SK-N-SH treated with all-trans-retinoic acid at 6 μM for 48 hours (cell line): ENCODE measurements at regions not wholly inside any gene's neighbourhood (a gene's known extent, or its start where the extent isn't known, plus 50 kb on each side); places are given as distances from the start of the nearest gene placed in this dataset.

Source experiments
- CREB5 ChIP-seq: fragments of 250-450 bp; sonication (Bioruptor Pico); IDR thresholded peaks from 2 replicates; pipeline ENCODE4 v1.5.1; 2020; ENCODE audit warnings: low read depth, mild to moderate bottlenecking, moderate library complexity
- CSDC2 ChIP-seq: fragments of 250-450 bp; sonication (Bioruptor Pico); IDR thresholded peaks from 2 replicates; pipeline ENCODE4 v1.5.0; 2020; ENCODE audit warnings: mild to moderate bottlenecking, moderate library complexity
- PATZ1 ChIP-seq: fragments of 250-450 bp; sonication (Bioruptor Pico); IDR thresholded peaks from 2 replicates; pipeline ENCODE4 v1.8.0; 2020; ENCODE audit warnings: mild to moderate bottlenecking, moderate library complexity, borderline replicate concordance
- RARB ChIP-seq: fragments of 250-450 bp; sonication (Bioruptor Pico); IDR thresholded peaks from 2 replicates; pipeline ENCODE4 v1.8.0; 2021; ENCODE audit warnings: mild to moderate bottlenecking, moderate library complexity
- SNAI2 ChIP-seq: fragments of 250-450 bp; sonication (Bioruptor Pico); IDR thresholded peaks from 2 replicates; pipeline ENCODE4 v1.5.0; 2020; ENCODE audit warnings: mild to moderate bottlenecking, moderate library complexity
- TCF4 ChIP-seq: fragments of 250-450 bp; sonication (Bioruptor Pico); IDR thresholded peaks from 2 replicates; pipeline ENCODE4 v1.8.0; 2021; ENCODE audit warnings: mild to moderate bottlenecking, moderate library complexity, borderline replicate concordance
- ZC3H10 ChIP-seq: fragments of 250-450 bp; sonication (Bioruptor Pico); IDR thresholded peaks from 2 replicates; pipeline ENCODE4 v1.5.1; 2021; ENCODE audit warnings: mild to moderate bottlenecking, moderate library complexity
- ZFP30 ChIP-seq: fragments of 450-650 bp; formaldehyde crosslinking; IDR thresholded peaks from 2 replicates; pipeline ENCODE4 v1.5.0; 2022; ENCODE audit warnings: mild to moderate bottlenecking, moderate library complexity
- ZNF70 ChIP-seq: fragments of 450-650 bp; formaldehyde crosslinking; IDR thresholded peaks from 2 replicates; pipeline ENCODE4 v1.5.0; 2020; ENCODE audit warnings: mild to moderate bottlenecking, moderate library complexity
- TF ChIP-seq, protein P1 (sequence below): fragments of 250-450 bp; sonication (Bioruptor Pico); IDR thresholded peaks from 2 replicates; pipeline ENCODE4 v1.5.0; 2020; ENCODE audit warnings: mild to moderate bottlenecking, moderate library complexity
- TF ChIP-seq, protein P2 (sequence below): fragments of 250-450 bp; sonication (Bioruptor Pico); IDR thresholded peaks from 2 replicates; pipeline ENCODE4 v1.5.1; 2021; ENCODE audit warnings: mild to moderate bottlenecking, moderate library complexity

DNA sequence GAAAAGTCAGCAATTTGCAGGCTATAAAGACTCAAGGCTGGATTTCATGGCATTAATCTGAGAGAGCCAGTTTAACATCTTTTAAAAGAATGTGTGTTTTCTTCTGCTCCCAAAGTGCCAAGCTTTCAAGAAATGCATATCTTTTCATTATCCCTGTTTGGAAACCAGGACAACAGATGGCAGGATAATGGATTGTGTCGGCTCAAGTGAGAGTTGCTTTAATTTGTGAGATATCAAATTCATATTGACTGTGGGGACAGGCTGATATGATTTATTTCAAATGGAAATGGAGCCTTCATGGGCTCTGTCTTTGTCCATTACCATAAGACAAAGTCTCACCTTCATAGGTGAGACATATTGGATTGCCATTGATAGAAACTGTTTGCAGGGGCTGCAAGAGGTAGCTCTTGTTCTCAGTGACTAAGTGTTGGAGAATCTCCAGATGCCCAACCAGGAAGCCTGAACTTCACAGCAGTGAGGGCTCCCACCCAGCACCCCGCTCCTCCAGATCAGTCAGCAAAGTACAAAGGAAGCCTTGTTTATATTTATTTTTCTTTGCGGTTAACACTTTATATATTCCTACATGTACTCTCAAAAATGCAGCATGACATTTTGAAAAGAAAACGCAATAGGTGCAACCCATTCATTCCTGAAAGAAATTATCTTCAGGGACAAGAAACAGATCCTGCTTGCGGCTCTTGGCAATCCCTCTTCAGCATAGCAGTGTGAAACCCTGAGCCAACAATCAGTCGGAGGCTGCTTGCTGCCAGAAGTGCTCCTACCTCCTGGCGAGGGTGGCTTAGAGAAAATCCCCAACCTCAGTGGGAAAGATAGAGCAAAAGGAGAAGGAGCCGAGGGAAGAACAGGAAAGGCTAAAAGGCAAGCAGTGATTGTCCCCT lies 65.8 kb upstream of the ATL2 start:
- TF ChIP-seq CREB5 (CRISPR knock-in tag) = no peak
- TF ChIP-seq, protein P1, sequence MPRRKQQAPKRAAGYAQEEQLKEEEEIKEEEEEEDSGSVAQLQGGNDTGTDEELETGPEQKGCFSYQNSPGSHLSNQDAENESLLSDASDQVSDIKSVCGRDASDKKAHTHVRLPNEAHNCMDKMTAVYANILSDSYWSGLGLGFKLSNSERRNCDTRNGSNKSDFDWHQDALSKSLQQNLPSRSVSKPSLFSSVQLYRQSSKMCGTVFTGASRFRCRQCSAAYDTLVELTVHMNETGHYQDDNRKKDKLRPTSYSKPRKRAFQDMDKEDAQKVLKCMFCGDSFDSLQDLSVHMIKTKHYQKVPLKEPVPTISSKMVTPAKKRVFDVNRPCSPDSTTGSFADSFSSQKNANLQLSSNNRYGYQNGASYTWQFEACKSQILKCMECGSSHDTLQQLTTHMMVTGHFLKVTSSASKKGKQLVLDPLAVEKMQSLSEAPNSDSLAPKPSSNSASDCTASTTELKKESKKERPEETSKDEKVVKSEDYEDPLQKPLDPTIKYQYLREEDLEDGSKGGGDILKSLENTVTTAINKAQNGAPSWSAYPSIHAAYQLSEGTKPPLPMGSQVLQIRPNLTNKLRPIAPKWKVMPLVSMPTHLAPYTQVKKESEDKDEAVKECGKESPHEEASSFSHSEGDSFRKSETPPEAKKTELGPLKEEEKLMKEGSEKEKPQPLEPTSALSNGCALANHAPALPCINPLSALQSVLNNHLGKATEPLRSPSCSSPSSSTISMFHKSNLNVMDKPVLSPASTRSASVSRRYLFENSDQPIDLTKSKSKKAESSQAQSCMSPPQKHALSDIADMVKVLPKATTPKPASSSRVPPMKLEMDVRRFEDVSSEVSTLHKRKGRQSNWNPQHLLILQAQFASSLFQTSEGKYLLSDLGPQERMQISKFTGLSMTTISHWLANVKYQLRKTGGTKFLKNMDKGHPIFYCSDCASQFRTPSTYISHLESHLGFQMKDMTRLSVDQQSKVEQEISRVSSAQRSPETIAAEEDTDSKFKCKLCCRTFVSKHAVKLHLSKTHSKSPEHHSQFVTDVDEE (CRISPR knock-in tag) = no peak
- TF ChIP-seq ZFP30 (CRISPR knock-in tag) = no peak
- peak; percentile 42; the same call in 1 of the 2 replicates for TF ChIP-seq TCF4
- TF ChIP-seq, protein P2, sequence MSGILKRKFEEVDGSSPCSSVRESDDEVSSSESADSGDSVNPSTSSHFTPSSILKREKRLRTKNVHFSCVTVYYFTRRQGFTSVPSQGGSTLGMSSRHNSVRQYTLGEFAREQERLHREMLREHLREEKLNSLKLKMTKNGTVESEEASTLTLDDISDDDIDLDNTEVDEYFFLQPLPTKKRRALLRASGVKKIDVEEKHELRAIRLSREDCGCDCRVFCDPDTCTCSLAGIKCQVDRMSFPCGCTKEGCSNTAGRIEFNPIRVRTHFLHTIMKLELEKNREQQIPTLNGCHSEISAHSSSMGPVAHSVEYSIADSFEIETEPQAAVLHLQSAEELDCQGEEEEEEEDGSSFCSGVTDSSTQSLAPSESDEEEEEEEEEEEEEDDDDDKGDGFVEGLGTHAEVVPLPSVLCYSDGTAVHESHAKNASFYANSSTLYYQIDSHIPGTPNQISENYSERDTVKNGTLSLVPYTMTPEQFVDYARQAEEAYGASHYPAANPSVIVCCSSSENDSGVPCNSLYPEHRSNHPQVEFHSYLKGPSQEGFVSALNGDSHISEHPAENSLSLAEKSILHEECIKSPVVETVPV (CRISPR knock-in tag) = no peak
- no peak for TF ChIP-seq SNAI2 (CRISPR knock-in tag)
- no peak for TF ChIP-seq ZC3H10
- no peak for TF ChIP-seq PATZ1
- no peak for TF ChIP-seq ZNF70 (CRISPR knock-in tag)
- TF ChIP-seq RARB = no peak
- TF ChIP-seq CSDC2 = no peak
